GM23338 (cell line): ENCODE measurements at regions not wholly inside any gene's neighbourhood (a gene's known extent, or its start where the extent isn't known, plus 50 kb on each side); places are given as distances from the start of the nearest gene placed in this dataset.

Experiments
- ATAC-seq: fragments of 200-7000 bp; cut with Tn5 transposase; 3 replicates; pipeline ENCODE4 v1.9.1; 2020
- DNase-seq: peaks from one replicate; pipeline ENCODE4 v3.0.0-alpha.2; 2015; ENCODE audit warnings: low spot score
- H2AFZ ChIP-seq: fragments of 200-600 bp; sonication (generic); 2 replicates; pipeline ENCODE4 v1.8.0; 2016; ENCODE audit warnings: antibody characterized with exemption, mild to moderate bottlenecking, moderate library complexity
- H3F3A ChIP-seq: fragments of 200-600 bp; sonication (generic); replicated peaks from 2 replicates; pipeline ENCODE4 v1.8.0; 2017; ENCODE audit warnings: antibody characterized with exemption, mixed run types, low read depth
- H3K27ac ChIP-seq: fragments of 200-600 bp; sonication (generic); 2 replicates; pipeline ENCODE4 v1.6.1; 2016; ENCODE audit warnings: low read depth
- H3K27me3 ChIP-seq: fragments of 200-600 bp; sonication (generic); 2 replicates; pipeline ENCODE4 v1.8.0; 2016; ENCODE audit warnings: mild to moderate bottlenecking, mixed run types, moderate library complexity; ENCODE audit not compliant: insufficient read depth
- H3K36me3 ChIP-seq: fragments of 200-600 bp; sonication (generic); 2 replicates; pipeline ENCODE4 v1.8.0; 2016; ENCODE audit warnings: mild to moderate bottlenecking; ENCODE audit not compliant: insufficient read depth
- H3K4me1 ChIP-seq: fragments of 200-600 bp; sonication (generic); 2 replicates; pipeline ENCODE4 v1.8.0; 2016; ENCODE audit warnings: mild to moderate bottlenecking, moderate library complexity; ENCODE audit not compliant: insufficient read depth
- H3K4me2 ChIP-seq: fragments of 200-600 bp; sonication (generic); 2 replicates; pipeline ENCODE4 v1.7.1; 2017; ENCODE audit warnings: mixed run types
- H3K4me3 ChIP-seq: fragments of 200-600 bp; sonication (generic); 2 replicates; pipeline ENCODE4 v1.6.1; 2016; ENCODE audit warnings: mixed run types
- H3K79me2 ChIP-seq: fragments of 200-600 bp; sonication (generic); replicated peaks from 2 replicates; pipeline ENCODE4 v1.8.0; 2017; ENCODE audit warnings: mild to moderate bottlenecking; ENCODE audit not compliant: insufficient read depth
- H3K9me2 ChIP-seq: fragments of 200-600 bp; sonication (generic); 2 replicates; pipeline ENCODE4 v1.8.0; 2017; ENCODE audit not compliant: insufficient read depth
- H4K20me1 ChIP-seq: fragments of 200-600 bp; sonication (generic); replicated peaks from 2 replicates; pipeline ENCODE4 v1.8.0; 2017; ENCODE audit warnings: mild to moderate bottlenecking; ENCODE audit not compliant: insufficient read depth
- H3K27ac Mint-ChIP-seq: 2 replicates; pipeline ENCODE4 v1.8.0; 2020; ENCODE audit warnings: inconsistent platforms, mild to moderate bottlenecking, moderate library complexity, mixed read lengths
- H3K27me3 Mint-ChIP-seq: 3 replicates; pipeline ENCODE4 v1.8.0; 2022; ENCODE audit warnings: low read depth, mild to moderate bottlenecking, moderate library complexity, mixed read lengths, inconsistent platforms; ENCODE audit not compliant: insufficient read depth, poor library complexity
- H3K36me3 Mint-ChIP-seq: 3 replicates; pipeline ENCODE4 v1.8.0; 2021; ENCODE audit warnings: low read depth, mild to moderate bottlenecking, inconsistent platforms, moderate library complexity, mixed read lengths
- H3K4me1 Mint-ChIP-seq: 3 replicates; pipeline ENCODE4 v1.8.0; 2020; ENCODE audit warnings: mild to moderate bottlenecking, inconsistent platforms, mixed read lengths
- H3K4me3 Mint-ChIP-seq: 3 replicates; pipeline ENCODE4 v1.8.0; 2021; ENCODE audit warnings: moderate library complexity, mild to moderate bottlenecking, inconsistent platforms, mixed read lengths
- H3K9me3 Mint-ChIP-seq: 3 replicates; pipeline ENCODE4 v1.8.0; 2020; ENCODE audit warnings: moderate library complexity, mild to moderate bottlenecking, inconsistent platforms, mixed read lengths
- CREB1 ChIP-seq: fragments of 250-450 bp; sonication (Bioruptor Pico); IDR thresholded peaks from 2 replicates; pipeline ENCODE4 v1.5.0; 2020; ENCODE audit warnings: low read depth, mild to moderate bottlenecking, moderate library complexity
- EZH2 ChIP-seq: fragments of 200-600 bp; sonication (generic); IDR thresholded peaks from one replicate; pipeline ENCODE4 v1.8.0; 2017; ENCODE audit warnings: antibody characterized with exemption, mild to moderate bottlenecking, low read depth; ENCODE audit not compliant: unreplicated experiment
- EZH2phosphoT487 ChIP-seq: fragments of 200-600 bp; sonication (generic); IDR thresholded peaks from one replicate; pipeline ENCODE4 v1.8.1; 2018; ENCODE audit warnings: antibody characterized with exemption; ENCODE audit not compliant: unreplicated experiment
- JUNB ChIP-seq: IDR thresholded peaks from one replicate; pipeline ENCODE4 v1.6.1; 2016; ENCODE audit warnings: antibody characterized with exemption; ENCODE audit not compliant: unreplicated experiment
- NANOG ChIP-seq: IDR thresholded peaks from 2 replicates; pipeline ENCODE4 v1.6.1; 2016; ENCODE audit warnings: antibody characterized with exemption, borderline replicate concordance
- ZNF114 ChIP-seq: fragments of 250-450 bp; sonication (Bioruptor Pico); IDR thresholded peaks from 2 replicates; pipeline ENCODE4 v1.5.0; 2020; ENCODE audit warnings: mild to moderate bottlenecking, moderate library complexity
- ZNF331 ChIP-seq: fragments of 250-450 bp; sonication (Bioruptor Pico); IDR thresholded peaks from 2 replicates; pipeline ENCODE4 v1.5.0; 2020; ENCODE audit warnings: low read depth, mild to moderate bottlenecking, moderate library complexity
- TF ChIP-seq, protein P1 (sequence below): fragments of 250-450 bp; sonication (Bioruptor Pico); IDR thresholded peaks from 2 replicates; pipeline ENCODE4 v1.5.0; 2020; ENCODE audit warnings: mild to moderate bottlenecking, moderate library complexity
- TF ChIP-seq, protein P2 (sequence below), 2 experiments: fragments of 200-600 bp in 1 of 2; sonication (generic) in 1 of 2; conservative IDR thresholded peaks; 2 replicates each; pipeline versions ENCODE4 v1.5.1 to v1.6.1; 2016 to 2017; ENCODE audit warnings: antibody characterized with exemption in 2 of 2, low read depth in 2 of 2, mild to moderate bottlenecking in 2 of 2, moderate library complexity in 1 of 2
- TF ChIP-seq, protein P3 (sequence below): IDR thresholded peaks from 2 replicates; pipeline ENCODE4 v1.6.1; 2016; ENCODE audit warnings: antibody characterized with exemption
- TF ChIP-seq, protein P4 (sequence below): IDR thresholded peaks from one replicate; pipeline ENCODE4 v1.6.1; 2018; ENCODE audit warnings: antibody characterized with exemption; ENCODE audit not compliant: unreplicated experiment

DNA sequence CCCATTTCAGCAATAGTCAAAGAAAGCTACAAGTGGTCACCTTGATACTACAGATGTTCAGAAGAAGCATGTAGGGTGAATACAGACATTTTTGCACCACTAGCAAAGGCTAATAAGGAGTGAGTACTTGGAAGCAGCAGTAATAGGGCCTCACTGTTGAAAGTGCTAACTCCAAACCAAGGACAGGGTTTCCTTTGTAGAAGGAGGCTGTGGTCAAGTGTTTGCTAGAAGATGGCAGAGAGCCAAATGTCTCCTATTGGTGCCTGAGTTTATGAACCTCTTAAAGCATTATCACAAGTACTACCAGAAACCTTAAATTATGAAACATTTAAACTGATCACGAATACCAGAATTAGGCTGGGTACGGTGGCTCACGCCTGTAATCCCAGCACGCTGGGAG, 308.1 kb downstream of the ZEB2 start:
- TF ChIP-seq ZNF331 = no peak
- no peak for TF ChIP-seq ZNF114 (CRISPR knock-in tag)
- TF ChIP-seq, protein P1, sequence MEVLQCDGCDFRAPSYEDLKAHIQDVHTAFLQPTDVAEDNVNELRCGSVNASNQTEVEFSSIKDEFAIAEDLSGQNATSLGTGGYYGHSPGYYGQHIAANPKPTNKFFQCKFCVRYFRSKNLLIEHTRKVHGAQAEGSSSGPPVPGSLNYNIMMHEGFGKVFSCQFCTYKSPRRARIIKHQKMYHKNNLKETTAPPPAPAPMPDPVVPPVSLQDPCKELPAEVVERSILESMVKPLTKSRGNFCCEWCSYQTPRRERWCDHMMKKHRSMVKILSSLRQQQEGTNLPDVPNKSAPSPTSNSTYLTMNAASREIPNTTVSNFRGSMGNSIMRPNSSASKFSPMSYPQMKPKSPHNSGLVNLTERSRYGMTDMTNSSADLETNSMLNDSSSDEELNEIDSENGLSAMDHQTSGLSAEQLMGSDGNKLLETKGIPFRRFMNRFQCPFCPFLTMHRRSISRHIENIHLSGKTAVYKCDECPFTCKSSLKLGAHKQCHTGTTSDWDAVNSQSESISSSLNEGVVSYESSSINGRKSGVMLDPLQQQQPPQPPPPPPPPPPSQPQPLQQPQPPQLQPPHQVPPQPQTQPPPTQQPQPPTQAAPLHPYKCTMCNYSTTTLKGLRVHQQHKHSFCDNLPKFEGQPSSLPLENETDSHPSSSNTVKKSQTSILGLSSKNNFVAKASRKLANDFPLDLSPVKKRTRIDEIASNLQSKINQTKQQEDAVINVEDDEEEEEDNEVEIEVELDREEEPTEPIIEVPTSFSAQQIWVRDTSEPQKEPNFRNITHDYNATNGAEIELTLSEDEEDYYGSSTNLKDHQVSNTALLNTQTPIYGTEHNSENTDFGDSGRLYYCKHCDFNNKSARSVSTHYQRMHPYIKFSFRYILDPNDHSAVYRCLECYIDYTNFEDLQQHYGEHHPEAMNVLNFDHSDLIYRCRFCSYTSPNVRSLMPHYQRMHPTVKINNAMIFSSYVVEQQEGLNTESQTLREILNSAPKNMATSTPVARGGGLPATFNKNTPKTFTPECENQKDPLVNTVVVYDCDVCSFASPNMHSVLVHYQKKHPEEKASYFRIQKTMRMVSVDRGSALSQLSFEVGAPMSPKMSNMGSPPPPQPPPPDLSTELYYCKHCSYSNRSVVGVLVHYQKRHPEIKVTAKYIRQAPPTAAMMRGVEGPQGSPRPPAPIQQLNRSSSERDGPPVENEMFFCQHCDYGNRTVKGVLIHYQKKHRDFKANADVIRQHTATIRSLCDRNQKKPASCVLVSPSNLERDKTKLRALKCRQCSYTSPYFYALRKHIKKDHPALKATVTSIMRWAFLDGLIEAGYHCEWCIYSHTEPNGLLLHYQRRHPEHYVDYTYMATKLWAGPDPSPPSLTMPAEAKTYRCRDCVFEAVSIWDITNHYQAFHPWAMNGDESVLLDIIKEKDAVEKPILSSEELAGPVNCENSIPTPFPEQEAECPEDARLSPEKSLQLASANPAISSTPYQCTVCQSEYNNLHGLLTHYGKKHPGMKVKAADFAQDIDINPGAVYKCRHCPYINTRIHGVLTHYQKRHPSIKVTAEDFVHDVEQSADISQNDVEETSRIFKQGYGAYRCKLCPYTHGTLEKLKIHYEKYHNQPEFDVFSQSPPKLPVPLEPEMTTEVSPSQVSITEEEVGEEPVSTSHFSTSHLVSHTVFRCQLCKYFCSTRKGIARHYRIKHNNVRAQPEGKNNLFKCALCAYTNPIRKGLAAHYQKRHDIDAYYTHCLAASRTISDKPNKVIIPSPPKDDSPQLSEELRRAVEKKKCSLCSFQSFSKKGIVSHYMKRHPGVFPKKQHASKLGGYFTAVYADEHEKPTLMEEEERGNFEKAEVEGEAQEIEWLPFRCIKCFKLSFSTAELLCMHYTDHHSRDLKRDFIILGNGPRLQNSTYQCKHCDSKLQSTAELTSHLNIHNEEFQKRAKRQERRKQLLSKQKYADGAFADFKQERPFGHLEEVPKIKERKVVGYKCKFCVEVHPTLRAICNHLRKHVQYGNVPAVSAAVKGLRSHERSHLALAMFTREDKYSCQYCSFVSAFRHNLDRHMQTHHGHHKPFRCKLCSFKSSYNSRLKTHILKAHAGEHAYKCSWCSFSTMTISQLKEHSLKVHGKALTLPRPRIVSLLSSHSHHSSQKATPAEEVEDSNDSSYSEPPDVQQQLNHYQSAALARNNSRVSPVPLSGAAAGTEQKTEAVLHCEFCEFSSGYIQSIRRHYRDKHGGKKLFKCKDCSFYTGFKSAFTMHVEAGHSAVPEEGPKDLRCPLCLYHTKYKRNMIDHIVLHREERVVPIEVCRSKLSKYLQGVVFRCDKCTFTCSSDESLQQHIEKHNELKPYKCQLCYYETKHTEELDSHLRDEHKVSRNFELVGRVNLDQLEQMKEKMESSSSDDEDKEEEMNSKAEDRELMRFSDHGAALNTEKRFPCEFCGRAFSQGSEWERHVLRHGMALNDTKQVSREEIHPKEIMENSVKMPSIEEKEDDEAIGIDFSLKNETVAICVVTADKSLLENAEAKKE (CRISPR knock-in tag) = no peak
- no peak for TF ChIP-seq CREB1 (CRISPR knock-in tag)
- TF ChIP-seq, protein P2, sequence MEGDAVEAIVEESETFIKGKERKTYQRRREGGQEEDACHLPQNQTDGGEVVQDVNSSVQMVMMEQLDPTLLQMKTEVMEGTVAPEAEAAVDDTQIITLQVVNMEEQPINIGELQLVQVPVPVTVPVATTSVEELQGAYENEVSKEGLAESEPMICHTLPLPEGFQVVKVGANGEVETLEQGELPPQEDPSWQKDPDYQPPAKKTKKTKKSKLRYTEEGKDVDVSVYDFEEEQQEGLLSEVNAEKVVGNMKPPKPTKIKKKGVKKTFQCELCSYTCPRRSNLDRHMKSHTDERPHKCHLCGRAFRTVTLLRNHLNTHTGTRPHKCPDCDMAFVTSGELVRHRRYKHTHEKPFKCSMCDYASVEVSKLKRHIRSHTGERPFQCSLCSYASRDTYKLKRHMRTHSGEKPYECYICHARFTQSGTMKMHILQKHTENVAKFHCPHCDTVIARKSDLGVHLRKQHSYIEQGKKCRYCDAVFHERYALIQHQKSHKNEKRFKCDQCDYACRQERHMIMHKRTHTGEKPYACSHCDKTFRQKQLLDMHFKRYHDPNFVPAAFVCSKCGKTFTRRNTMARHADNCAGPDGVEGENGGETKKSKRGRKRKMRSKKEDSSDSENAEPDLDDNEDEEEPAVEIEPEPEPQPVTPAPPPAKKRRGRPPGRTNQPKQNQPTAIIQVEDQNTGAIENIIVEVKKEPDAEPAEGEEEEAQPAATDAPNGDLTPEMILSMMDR (conservative IDR thresholded peaks at IDR 0.05; ENCODE audit: low read depth in 2 of 2) = no peak
- no peak for TF ChIP-seq NANOG
- no peak for TF ChIP-seq JUNB
- TF ChIP-seq, protein P3, sequence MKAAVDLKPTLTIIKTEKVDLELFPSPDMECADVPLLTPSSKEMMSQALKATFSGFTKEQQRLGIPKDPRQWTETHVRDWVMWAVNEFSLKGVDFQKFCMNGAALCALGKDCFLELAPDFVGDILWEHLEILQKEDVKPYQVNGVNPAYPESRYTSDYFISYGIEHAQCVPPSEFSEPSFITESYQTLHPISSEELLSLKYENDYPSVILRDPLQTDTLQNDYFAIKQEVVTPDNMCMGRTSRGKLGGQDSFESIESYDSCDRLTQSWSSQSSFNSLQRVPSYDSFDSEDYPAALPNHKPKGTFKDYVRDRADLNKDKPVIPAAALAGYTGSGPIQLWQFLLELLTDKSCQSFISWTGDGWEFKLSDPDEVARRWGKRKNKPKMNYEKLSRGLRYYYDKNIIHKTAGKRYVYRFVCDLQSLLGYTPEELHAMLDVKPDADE = no peak
- TF ChIP-seq EZH2phosphoT487 = no peak
- no peak for TF ChIP-seq EZH2
- TF ChIP-seq, protein P4, sequence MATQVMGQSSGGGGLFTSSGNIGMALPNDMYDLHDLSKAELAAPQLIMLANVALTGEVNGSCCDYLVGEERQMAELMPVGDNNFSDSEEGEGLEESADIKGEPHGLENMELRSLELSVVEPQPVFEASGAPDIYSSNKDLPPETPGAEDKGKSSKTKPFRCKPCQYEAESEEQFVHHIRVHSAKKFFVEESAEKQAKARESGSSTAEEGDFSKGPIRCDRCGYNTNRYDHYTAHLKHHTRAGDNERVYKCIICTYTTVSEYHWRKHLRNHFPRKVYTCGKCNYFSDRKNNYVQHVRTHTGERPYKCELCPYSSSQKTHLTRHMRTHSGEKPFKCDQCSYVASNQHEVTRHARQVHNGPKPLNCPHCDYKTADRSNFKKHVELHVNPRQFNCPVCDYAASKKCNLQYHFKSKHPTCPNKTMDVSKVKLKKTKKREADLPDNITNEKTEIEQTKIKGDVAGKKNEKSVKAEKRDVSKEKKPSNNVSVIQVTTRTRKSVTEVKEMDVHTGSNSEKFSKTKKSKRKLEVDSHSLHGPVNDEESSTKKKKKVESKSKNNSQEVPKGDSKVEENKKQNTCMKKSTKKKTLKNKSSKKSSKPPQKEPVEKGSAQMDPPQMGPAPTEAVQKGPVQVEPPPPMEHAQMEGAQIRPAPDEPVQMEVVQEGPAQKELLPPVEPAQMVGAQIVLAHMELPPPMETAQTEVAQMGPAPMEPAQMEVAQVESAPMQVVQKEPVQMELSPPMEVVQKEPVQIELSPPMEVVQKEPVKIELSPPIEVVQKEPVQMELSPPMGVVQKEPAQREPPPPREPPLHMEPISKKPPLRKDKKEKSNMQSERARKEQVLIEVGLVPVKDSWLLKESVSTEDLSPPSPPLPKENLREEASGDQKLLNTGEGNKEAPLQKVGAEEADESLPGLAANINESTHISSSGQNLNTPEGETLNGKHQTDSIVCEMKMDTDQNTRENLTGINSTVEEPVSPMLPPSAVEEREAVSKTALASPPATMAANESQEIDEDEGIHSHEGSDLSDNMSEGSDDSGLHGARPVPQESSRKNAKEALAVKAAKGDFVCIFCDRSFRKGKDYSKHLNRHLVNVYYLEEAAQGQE = no peak
- H3K9me2 ChIP-seq = no peaks in the 10 kb centered on the region
- H3K4me3 ChIP-seq = no peak overlapping the region
- Mint-ChIP-seq H3K27me3 (no peaks in the 10 kb centered on the region), H3K36me3 (peaks cover 6% of the 10 kb centered on the region; the same call in 1 of the 3 replicates), H3K4me3 (no peak overlapping the region), H3K9me3 (no peaks in the 10 kb centered on the region), H3K4me1 (peaks cover 17% of the 10 kb centered on the region; the same call in 2 of the 3 replicates), H3K27ac (no peak overlapping the region)
- no peak overlapping the region for H3K4me2 ChIP-seq
- H3K4me1 ChIP-seq = no peaks in the 10 kb centered on the region
- ATAC-seq (no peak), DNase-seq (no peak)
- no peaks in the 10 kb centered on the region for H3K27me3 ChIP-seq
- no peak overlapping the region for H3K27ac ChIP-seq
- no peak overlapping the region for H2AFZ ChIP-seq
- no peaks in the 10 kb centered on the region for H3K36me3 ChIP-seq
- H3K79me2 ChIP-seq = no peaks in the 10 kb centered on the region
- no peaks in the 10 kb centered on the region for H4K20me1 ChIP-seq
- no peaks in the 10 kb centered on the region for H3F3A ChIP-seq
